CD14-positive monocyte (primary cell): ENCODE measurements at regions not wholly inside any gene's neighbourhood (a gene's known extent, or its start where the extent isn't known, plus 50 kb on each side); places are given as distances from the start of the nearest gene placed in this dataset.
"Not testable (repeated sequence)": the region's sequence is repeated elsewhere in the genome, so short reads cannot be mapped to it uniquely, and the experiment has no call there.

Experiments used
- DNase-seq, 3 donors: peaks; one replicate each; pipeline ENCODE4 v3.0.0-alpha.2; 2011 to 2022
- H2AFZ ChIP-seq: 2 replicates; pipeline ENCODE4 v1.6.0; 2012; ENCODE audit warnings: mild to moderate bottlenecking, low read depth, low read length, inconsistent platforms; ENCODE audit not compliant: insufficient read depth, poor library complexity, severe bottlenecking
- H3K27ac ChIP-seq, 2 donors: 1 replicate in 1 of 2; 2 replicates in 1 of 2; pipeline ENCODE4 v1.5.1; 2012 to 2013; ENCODE audit warnings: low read length in 2 of 2, control low read depth in 1 of 2, inconsistent platforms in 1 of 2, low read depth in 1 of 2, mild to moderate bottlenecking in 1 of 2
- H3K27me3 ChIP-seq, 2 donors: one replicate each; pipeline versions ENCODE4 v1.6.0 to v1.6.1; 2011 to 2013; ENCODE audit warnings: low read length in 2 of 2; ENCODE audit not compliant: control insufficient read depth in 2 of 2, insufficient read depth in 2 of 2
- H3K36me3 ChIP-seq, 2 donors: replicated peaks in 1 of 2; 1 replicate in 1 of 2; 2 replicates in 1 of 2; pipeline versions ENCODE4 v1.5.1 to v1.6.1; 2012 to 2013; ENCODE audit warnings: low read length in 2 of 2, control low read depth in 1 of 2, inconsistent platforms in 1 of 2, mild to moderate bottlenecking in 1 of 2; ENCODE audit not compliant: insufficient read depth in 2 of 2, control insufficient read depth in 1 of 2
- H3K4me1 ChIP-seq, 2 donors: 1 replicate in 1 of 2; 2 replicates in 1 of 2; pipeline versions ENCODE4 v1.5.1 to v1.6.1; 2012 to 2013; ENCODE audit warnings: low read length in 2 of 2, control low read depth in 1 of 2, inconsistent platforms in 1 of 2, mild to moderate bottlenecking in 1 of 2, moderate library complexity in 1 of 2; ENCODE audit not compliant: insufficient read depth in 2 of 2, control insufficient read depth in 1 of 2
- H3K4me2 ChIP-seq: replicated peaks from 2 replicates; pipeline ENCODE3; 2012; ENCODE audit warnings: low read length, moderate library complexity, mild to moderate bottlenecking; ENCODE audit not compliant: poor library complexity, severe bottlenecking; ENCODE audit errors: extremely low read depth
- H3K4me3 ChIP-seq, 3 experiments: fragments of 200-600 bp in 1 of 3; sonication (generic) in 1 of 3; replicated peaks in 1 of 3; 1 replicate in 2 of 3; 2 replicates in 1 of 3; pipeline ENCODE4 v1.5.1; 2011 to 2013; ENCODE audit warnings: low read length in 3 of 3, mild to moderate bottlenecking in 3 of 3, control low read depth in 2 of 3, low read depth in 2 of 3, inconsistent platforms in 1 of 3, moderate library complexity in 1 of 3
- H3K79me2 ChIP-seq: 2 replicates; pipeline ENCODE4 v1.6.0; 2012; ENCODE audit warnings: mild to moderate bottlenecking, control low read depth, inconsistent platforms, low read length, moderate library complexity; ENCODE audit not compliant: insufficient read depth
- H3K9ac ChIP-seq: 2 replicates; pipeline ENCODE4 v1.6.0; 2017; ENCODE audit warnings: low read length, mild to moderate bottlenecking; ENCODE audit not compliant: insufficient read depth, poor library complexity, severe bottlenecking
- H3K9me3 ChIP-seq, 2 donors: replicated peaks in 1 of 2; 1 replicate in 1 of 2; 2 replicates in 1 of 2; pipeline versions ENCODE4 v1.5.1 to v1.6.1; 2012 to 2013; ENCODE audit warnings: low read length in 2 of 2, control low read depth in 1 of 2; ENCODE audit not compliant: control insufficient read depth in 1 of 2, insufficient read depth in 1 of 2
- H4K20me1 ChIP-seq: 2 replicates; pipeline ENCODE4 v1.6.0; 2012; ENCODE audit warnings: mild to moderate bottlenecking, low read length, control low read depth, moderate library complexity; ENCODE audit not compliant: insufficient read depth
- H3K27ac Mint-ChIP-seq, 7 donors: one replicate each; pipeline ENCODE4 v1.8.0; 2020; ENCODE audit warnings: mild to moderate bottlenecking in 7 of 7, mixed read lengths in 7 of 7, moderate library complexity in 6 of 7, inconsistent platforms in 2 of 7
- H3K27me3 Mint-ChIP-seq, 3 donors: one replicate each; pipeline ENCODE4 v1.8.0; 2021 to 2022; ENCODE audit warnings: low read depth in 3 of 3, mild to moderate bottlenecking in 3 of 3, mixed read lengths in 3 of 3, moderate library complexity in 3 of 3, inconsistent platforms in 1 of 3
- H3K36me3 Mint-ChIP-seq, 2 donors: one replicate each; pipeline ENCODE4 v1.8.0; 2020; ENCODE audit warnings: mixed read lengths in 2 of 2, inconsistent platforms in 1 of 2, mild to moderate bottlenecking in 1 of 2
- H3K4me1 Mint-ChIP-seq: one replicate; pipeline ENCODE4 v1.8.0; 2020; ENCODE audit warnings: mild to moderate bottlenecking, mixed read lengths
- H3K4me3 Mint-ChIP-seq, 2 donors: one replicate each; pipeline ENCODE4 v1.8.0; 2020; ENCODE audit warnings: mild to moderate bottlenecking in 2 of 2, mixed read lengths in 2 of 2, moderate library complexity in 1 of 2
- H3K9me3 Mint-ChIP-seq, 7 donors: one replicate each; pipeline ENCODE4 v1.8.0; 2020 to 2022; ENCODE audit warnings: mixed read lengths in 7 of 7, mild to moderate bottlenecking in 6 of 7, moderate library complexity in 6 of 7, inconsistent platforms in 2 of 7
- CTCF ChIP-seq: fragments of 200-600 bp; IDR thresholded peaks from one replicate; pipeline ENCODE4 v1.8.0; 2022; ENCODE audit warnings: antibody characterized with exemption, mild to moderate bottlenecking
- WGBS: methylation state at CpG from one replicate; pipeline ENCODE4 v1.1.5; 2013; ENCODE audit warnings: missing lambda C conversion rate; ENCODE audit not compliant: insufficient coverage; 5-methylcytosine and 5-hydroxymethylcytosine counted together
- intact Hi-C, 2 donors: fragments of 100-400 bp; cut with micrococcal nuclease; formaldehyde crosslinking; loops; one replicate each; pipeline versions ENCODE4 v1.15.0 to v1.15.1; 2023

- H2AFZ ChIP-seq: no peak overlapping the region
- no peaks in the 10 kb centered on the region for H4K20me1 ChIP-seq
- no peak for DNase-seq
- Mint-ChIP-seq H3K4me1 (no peaks in the 10 kb centered on the region), H3K9me3 (peaks cover 0 to 7% (median 1%) of the 10 kb centered on the region in 7 donors), H3K27ac (no peak overlapping the region), H3K27me3 (no peaks in the 10 kb centered on the region), H3K36me3 (no peaks in the 10 kb centered on the region), H3K4me3 (no peak overlapping the region)
- no peak overlapping the region for H3K27ac ChIP-seq
- H3K9ac ChIP-seq: no peak overlapping the region
- no CpG with 5 or more reads among the region's 3 CpGs for WGBS
- H3K4me3 ChIP-seq: no peak overlapping the region
- no peak overlapping the region for H3K4me2 ChIP-seq
- H3K36me3 ChIP-seq: no peaks in the 10 kb centered on the region
- TF ChIP-seq CTCF: no peak
- H3K27me3 ChIP-seq: no peaks in the 10 kb centered on the region
- intact Hi-C loops: no loop called here
- H3K79me2 ChIP-seq: no peaks in the 10 kb centered on the region
- H3K9me3 ChIP-seq: peaks cover 0 to 2% of the 10 kb centered on the region in 2 donors
- H3K4me1 ChIP-seq: no peaks in the 10 kb centered on the region
Observed at GRCh38 chrX:113384628-113385027, 544.0 kb upstream of the AMOT start.

GRCh38 chrX:113373421-113373820, 532.8 kb upstream of the AMOT start:
- H3K27ac Mint-ChIP-seq, H4K20me1 ChIP-seq, H3K4me3 Mint-ChIP-seq, H3K4me1 Mint-ChIP-seq, H2AFZ ChIP-seq, H3K27me3 Mint-ChIP-seq, H3K9ac ChIP-seq, H3K4me3 ChIP-seq, H3K36me3 ChIP-seq, H3K4me1 ChIP-seq, H3K27me3 ChIP-seq, DNase-seq, H3K9me3 ChIP-seq, H3K4me2 ChIP-seq, intact Hi-C loops, H3K36me3 Mint-ChIP-seq, H3K79me2 ChIP-seq, H3K27ac ChIP-seq: not testable (repeated sequence)
- peaks cover 0 to 18% (median 3%) of the 10 kb centered on the region in 7 donors for H3K9me3 Mint-ChIP-seq
- WGBS: 80% methylated on average over 1 of the region's 3 CpGs
